Suppressor macrophage (primary cell): ENCODE measurements at regions not wholly inside any gene's neighbourhood (a gene's known extent, or its start where the extent isn't known, plus 50 kb on each side); places are given as distances from the start of the nearest gene placed in this dataset.
"Not testable (repeated sequence)": the region's sequence is repeated elsewhere in the genome, so short reads cannot be mapped to it uniquely, and the experiment has no call there.

Source experiments
- DNase-seq, 4 experiments: peaks; one replicate each; pipeline ENCODE4 v3.0.0-alpha.2; 2020 to 2022

GRCh38 chr6:92495242-92495641 is 924.1 kb downstream of the EPHA7 start:
- no peak for DNase-seq

- no peak for DNase-seq
These were observed 933.9 kb downstream of the EPHA7 start for GRCh38 chr6:92485487-92485886.

GRCh38 chr6:92479831-92480230 is 939.5 kb downstream of the EPHA7 start:
- DNase-seq: no peak

- no peak for DNase-seq
These were observed 946.3 kb downstream of the EPHA7 start for GRCh38 chr6:92473056-92473455.

- DNase-seq: no peak
These were observed 950.1 kb downstream of the EPHA7 start for GRCh38 chr6:92469186-92469828.

GRCh38 chr6:92468066-92468465 is 951.3 kb downstream of the EPHA7 start:
- no peak for DNase-seq

- no peak for DNase-seq
These were observed 959.2 kb downstream of the EPHA7 start for GRCh38 chr6:92460133-92460532.

GRCh38 chr6:92459606-92460005 is 959.8 kb downstream of the EPHA7 start:
- no peak for DNase-seq

GRCh38 chr6:92446052-92446451 is 973.3 kb downstream of the EPHA7 start:
- no peak for DNase-seq

- no peak for DNase-seq
These were observed 985.4 kb downstream of the EPHA7 start for GRCh38 chr6:92433911-92434310.

- no peak for DNase-seq
These were observed 987.9 kb downstream of the EPHA7 start for GRCh38 chr6:92431502-92431901.

GRCh38 chr6:92428448-92428847 is 990.9 kb downstream of the EPHA7 start:
- DNase-seq: no peak

- no peak for DNase-seq
These were observed 991.9 kb downstream of the EPHA7 start for GRCh38 chr6:92427453-92427852.

GRCh38 chr6:92415656-92416055 is 1003.7 kb downstream of the EPHA7 start:
- DNase-seq: no peak

- no peak for DNase-seq
These were observed 1011.0 kb downstream of the EPHA7 start for GRCh38 chr6:92408350-92408749.

- DNase-seq: no peak
These were observed 1015.1 kb downstream of the EPHA7 start for GRCh38 chr6:92404281-92404680.

- no peak for DNase-seq
These were observed 1019.4 kb downstream of the EPHA7 start for GRCh38 chr6:92399911-92400310.

GRCh38 chr6:92388706-92389105 is 1030.7 kb downstream of the EPHA7 start:
- not testable (repeated sequence) for DNase-seq

GRCh38 chr6:92380803-92381601 is 1038.4 kb downstream of the EPHA7 start:
- no peak for DNase-seq

- no peak for DNase-seq
These were observed 1042.2 kb downstream of the EPHA7 start for GRCh38 chr6:92377137-92377536.

GRCh38 chr6:92376691-92377090 is 1042.7 kb downstream of the EPHA7 start:
- no peak for DNase-seq

GRCh38 chr6:92371211-92372208 is 1047.8 kb downstream of the EPHA7 start:
- DNase-seq: no peak

GRCh38 chr6:92369309-92369708 is 1050.0 kb downstream of the EPHA7 start:
- no peak for DNase-seq
